T-helper 17 cell (primary cell): ENCODE measurements at regions not wholly inside any gene's neighbourhood (a gene's known extent, or its start where the extent isn't known, plus 50 kb on each side); places are given as distances from the start of the nearest gene placed in this dataset.

ENCODE experiments used
- ATAC-seq: fragments of 150-1000 bp; cut with Tn5 transposase; 2 replicates; pipeline ENCODE4 v1.10.0; 2021; ENCODE audit warnings: mild to moderate bottlenecking, moderate library complexity
- DNase-seq, 3 donors: peaks; one replicate each; pipeline versions ENCODE4 v3.0.0 to v3.0.0-alpha.2; 2020 to 2021
- H3K9me3 ChIP-seq: one replicate; pipeline ENCODE4 v1.7.0; 2013; ENCODE audit warnings: low read length, mild to moderate bottlenecking; ENCODE audit not compliant: control insufficient read depth, poor library complexity, severe bottlenecking
- H3K27ac Mint-ChIP-seq: one replicate; pipeline ENCODE4 v1.8.0; 2022; ENCODE audit warnings: mild to moderate bottlenecking, moderate library complexity, mixed read lengths
- H3K27me3 Mint-ChIP-seq: one replicate; pipeline ENCODE4 v1.8.0; 2022; ENCODE audit warnings: mixed read lengths
- H3K36me3 Mint-ChIP-seq: one replicate; pipeline ENCODE4 v1.8.0; 2022; ENCODE audit warnings: low read depth, mixed read lengths
- H3K4me1 Mint-ChIP-seq: one replicate; pipeline ENCODE4 v1.8.0; 2022; ENCODE audit warnings: mild to moderate bottlenecking, mixed read lengths
- H3K4me3 Mint-ChIP-seq: one replicate; pipeline ENCODE4 v1.8.0; 2022; ENCODE audit warnings: mild to moderate bottlenecking, moderate library complexity, mixed read lengths

DNA sequence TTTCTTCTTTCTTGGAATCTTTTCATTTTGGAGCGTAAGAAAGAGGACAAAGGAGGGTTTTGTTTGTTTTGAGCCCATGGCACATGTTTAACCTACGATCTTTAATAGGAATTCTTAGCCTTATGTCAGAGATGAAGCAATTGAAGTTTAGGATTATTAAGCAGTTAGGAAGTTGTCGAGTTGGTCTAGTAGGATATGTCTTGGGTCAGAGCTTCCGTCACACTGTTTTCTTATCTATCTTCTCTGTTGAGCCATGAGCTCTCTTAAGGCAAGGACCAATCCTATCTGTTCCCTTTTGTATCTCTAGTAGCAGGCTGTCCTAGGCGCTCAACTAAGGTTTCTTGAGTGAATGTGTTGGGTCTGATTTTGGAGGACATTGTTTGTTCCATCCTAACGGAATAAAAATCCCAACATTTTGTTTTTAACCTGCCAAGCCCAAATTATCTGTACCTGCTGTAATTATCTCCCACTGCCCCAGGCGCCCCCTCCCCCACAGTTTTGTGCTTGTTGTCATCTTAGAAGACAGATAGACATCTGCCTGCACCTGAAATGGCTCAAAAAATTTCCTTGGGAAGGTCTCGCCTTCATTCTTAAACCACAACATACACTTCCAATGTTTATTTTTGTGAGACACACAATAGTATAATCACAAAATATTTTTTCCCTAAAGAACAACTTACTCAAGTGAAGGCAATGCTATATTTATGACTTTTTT lies 95.3 kb upstream of the GADD45A start:
- ATAC-seq (no peak), DNase-seq (no peak)
- H3K36me3 Mint-ChIP-seq, result peaks cover 3% of the 10 kb centered on the region
- no peaks in the 10 kb centered on the region for H3K4me1 Mint-ChIP-seq
- H3K27me3 Mint-ChIP-seq, result peaks cover 19% of the 10 kb centered on the region
- H3K27ac Mint-ChIP-seq, result no peak overlapping the region
- no peaks in the 10 kb centered on the region for H3K9me3 ChIP-seq
- no peak overlapping the region for H3K4me3 Mint-ChIP-seq

DNA sequence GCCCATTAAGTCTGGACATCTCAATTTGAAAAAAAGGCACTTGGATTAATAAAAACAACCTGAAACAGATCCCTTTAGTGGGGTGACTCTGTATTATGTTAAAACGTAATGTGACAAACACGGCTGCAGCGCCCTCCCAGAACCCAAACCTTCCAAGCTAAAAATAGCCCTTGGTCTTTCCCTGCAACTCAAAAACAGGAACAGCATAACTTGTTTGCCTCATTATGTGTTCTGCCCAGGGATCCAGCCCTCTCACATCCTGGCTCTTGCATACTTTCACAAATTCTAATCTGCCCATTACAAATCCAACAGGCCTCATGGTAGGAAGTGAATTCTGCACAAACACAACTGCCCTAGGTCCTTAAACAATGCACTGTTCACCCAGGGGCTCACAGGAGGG lies 94.7 kb upstream of the GADD45A start:
- H3K36me3 Mint-ChIP-seq, result peaks cover 3% of the 10 kb centered on the region
- H3K27ac Mint-ChIP-seq, result no peak overlapping the region
- peaks cover 19% of the 10 kb centered on the region for H3K27me3 Mint-ChIP-seq
- H3K9me3 ChIP-seq, result no peaks in the 10 kb centered on the region
- H3K4me1 Mint-ChIP-seq, result no peaks in the 10 kb centered on the region
- H3K4me3 Mint-ChIP-seq, result no peak overlapping the region
- no peak for DNase-seq
- ATAC-seq, result no peak

DNA sequence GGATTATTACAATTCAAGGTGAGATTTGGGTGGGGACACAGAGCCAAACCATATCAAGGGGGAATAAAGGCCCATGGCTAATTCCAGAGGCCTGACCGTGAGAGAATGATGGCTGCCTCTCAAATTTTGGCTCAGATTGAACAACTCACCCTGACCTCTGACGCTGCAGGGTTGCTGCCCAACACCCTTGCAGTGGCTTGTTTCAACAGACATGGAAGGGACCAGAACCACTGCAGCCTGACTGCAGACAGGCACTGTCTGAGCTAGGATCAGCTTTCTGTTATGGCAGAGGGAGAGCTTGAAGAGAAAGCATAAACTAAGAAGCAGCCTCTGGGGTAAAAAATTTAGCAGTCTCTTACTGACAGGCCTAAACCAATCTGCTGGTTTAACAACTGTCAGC lies 90.2 kb upstream of the GADD45A start:
- peaks cover 8% of the 10 kb centered on the region for H3K27me3 Mint-ChIP-seq
- no peaks in the 10 kb centered on the region for H3K9me3 ChIP-seq
- H3K4me1 Mint-ChIP-seq, result no peaks in the 10 kb centered on the region
- no peak overlapping the region for H3K4me3 Mint-ChIP-seq
- no peak for DNase-seq
- peaks cover 3% of the 10 kb centered on the region for H3K36me3 Mint-ChIP-seq
- no peak for ATAC-seq
- H3K27ac Mint-ChIP-seq, result no peak overlapping the region

DNA sequence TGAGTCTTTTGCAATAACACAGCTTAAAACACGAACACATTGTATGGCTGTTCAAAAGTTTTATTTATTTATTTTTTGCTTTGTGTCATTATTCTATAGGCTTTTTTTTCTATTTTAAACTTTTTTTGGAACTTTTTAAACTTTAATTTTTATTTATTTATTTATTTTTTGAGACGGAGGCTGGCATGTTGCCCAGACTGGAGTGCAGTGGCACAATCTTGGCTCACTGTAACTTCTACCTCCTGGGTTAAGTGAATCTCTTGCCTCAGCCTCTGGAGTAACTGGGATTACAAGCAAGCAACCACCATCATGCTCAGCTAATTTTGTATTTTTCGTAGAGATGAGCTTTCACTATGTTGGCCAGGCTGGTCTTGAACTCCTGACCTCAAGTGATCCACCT lies 88.3 kb upstream of the GADD45A start:
- DNase-seq (no peak), ATAC-seq (no peak)
- Mint-ChIP-seq H3K36me3 (peaks cover 2% of the 10 kb centered on the region), H3K27ac (no peak overlapping the region), H3K4me3 (no peak overlapping the region), H3K4me1 (no peaks in the 10 kb centered on the region), H3K27me3 (no peaks in the 10 kb centered on the region)
- H3K9me3 ChIP-seq, result no peaks in the 10 kb centered on the region

DNA sequence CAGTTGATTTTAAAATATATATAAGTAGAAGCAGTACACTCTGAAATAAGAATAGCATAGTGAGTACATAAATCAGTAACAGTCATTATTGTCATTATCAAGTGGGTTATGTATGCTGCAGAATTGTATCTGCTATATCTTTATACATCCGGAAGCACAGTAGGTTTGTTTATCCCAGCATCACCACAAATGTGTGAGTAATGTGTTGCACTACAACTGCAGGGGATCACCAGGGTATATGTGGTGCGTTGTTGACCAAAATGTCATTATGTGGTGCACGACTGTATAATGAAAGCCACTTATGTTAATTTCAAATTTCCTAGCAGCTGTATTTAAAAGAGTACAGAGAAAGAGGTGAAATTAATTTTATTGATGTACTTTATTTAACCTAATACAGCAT lies 87.7 kb upstream of the GADD45A start:
- Mint-ChIP-seq H3K27me3 (peaks cover 4% of the 10 kb centered on the region), H3K36me3 (peaks cover 2% of the 10 kb centered on the region), H3K4me3 (no peak overlapping the region), H3K27ac (no peak overlapping the region), H3K4me1 (no peaks in the 10 kb centered on the region)
- DNase-seq, result no peak
- ATAC-seq, result no peak
- no peaks in the 10 kb centered on the region for H3K9me3 ChIP-seq

DNA sequence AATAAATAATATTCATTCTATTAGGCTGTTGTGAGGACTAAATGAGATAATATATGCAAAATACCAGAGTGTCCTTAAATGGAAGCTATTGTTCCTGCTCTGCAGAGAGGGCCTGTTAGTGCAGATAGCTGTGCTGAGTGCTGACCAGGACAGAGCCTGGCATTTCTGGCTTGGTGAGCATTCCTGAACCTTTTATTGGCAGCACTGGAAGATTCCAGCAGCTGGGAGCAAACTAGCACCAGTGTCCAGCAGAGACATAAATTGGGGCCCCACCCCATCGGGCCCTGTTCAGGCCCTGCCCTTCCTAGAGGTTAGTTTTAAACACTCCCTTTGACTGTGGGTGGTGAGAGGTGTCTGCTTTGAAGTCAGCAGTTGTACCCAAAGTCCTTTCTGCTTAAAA lies 85.9 kb upstream of the GADD45A start:
- ATAC-seq (no peak), DNase-seq (no peak)
- no peak overlapping the region for H3K27ac Mint-ChIP-seq
- no peak overlapping the region for H3K4me3 Mint-ChIP-seq
- H3K27me3 Mint-ChIP-seq, result peaks cover 10% of the 10 kb centered on the region
- no peaks in the 10 kb centered on the region for H3K9me3 ChIP-seq
- H3K4me1 Mint-ChIP-seq, result no peaks in the 10 kb centered on the region
- H3K36me3 Mint-ChIP-seq, result peaks cover 4% of the 10 kb centered on the region

DNA sequence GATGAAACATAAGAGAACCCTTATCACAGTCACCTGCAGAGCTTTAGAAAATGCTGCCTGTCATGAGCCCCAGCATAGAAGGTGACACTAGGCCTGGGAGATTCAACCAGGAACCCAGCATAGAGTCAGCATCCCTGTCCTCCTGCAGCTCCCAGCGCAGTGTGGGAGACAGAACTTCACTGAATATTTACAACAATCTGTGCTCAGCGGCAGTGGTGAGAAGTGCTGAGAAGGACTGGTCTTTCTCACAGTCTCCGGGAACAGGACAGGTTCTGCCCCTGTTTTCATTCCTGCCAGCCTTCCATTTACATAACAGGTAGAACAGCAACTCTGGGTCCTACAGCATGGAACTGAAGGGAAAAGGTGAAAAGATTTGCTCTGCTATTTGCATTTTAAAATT lies 83.5 kb upstream of the GADD45A start:
- H3K9me3 ChIP-seq, result no peaks in the 10 kb centered on the region
- ATAC-seq (no peak), DNase-seq (no peak)
- no peaks in the 10 kb centered on the region for H3K4me1 Mint-ChIP-seq
- no peak overlapping the region for H3K4me3 Mint-ChIP-seq
- peaks cover 4% of the 10 kb centered on the region for H3K36me3 Mint-ChIP-seq
- H3K27me3 Mint-ChIP-seq, result peaks cover 17% of the 10 kb centered on the region
- no peak overlapping the region for H3K27ac Mint-ChIP-seq

DNA sequence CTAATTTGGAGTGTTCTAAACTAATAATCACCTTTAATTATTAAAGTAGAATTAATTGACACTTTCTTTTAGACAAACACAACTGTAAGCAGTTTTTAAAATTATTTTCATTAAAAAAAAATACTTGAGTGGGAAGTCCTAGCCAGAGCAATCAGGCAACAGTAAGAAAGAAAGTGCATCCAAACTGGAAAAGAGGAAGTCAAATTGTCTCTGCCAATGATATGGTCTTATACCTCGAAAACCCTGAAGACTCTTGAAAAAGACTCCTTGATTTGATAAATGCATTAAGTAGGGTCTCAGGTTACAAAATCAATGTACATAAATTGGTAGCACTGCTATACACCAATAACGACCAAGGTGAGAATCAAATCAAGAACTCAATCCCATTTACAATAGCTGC lies 83.0 kb upstream of the GADD45A start:
- Mint-ChIP-seq H3K27me3 (peaks cover 17% of the 10 kb centered on the region), H3K27ac (no peak overlapping the region), H3K4me3 (no peak overlapping the region), H3K4me1 (no peaks in the 10 kb centered on the region), H3K36me3 (peaks cover 4% of the 10 kb centered on the region)
- H3K9me3 ChIP-seq, result no peaks in the 10 kb centered on the region
- ATAC-seq (no peak), DNase-seq (no peak)

DNA sequence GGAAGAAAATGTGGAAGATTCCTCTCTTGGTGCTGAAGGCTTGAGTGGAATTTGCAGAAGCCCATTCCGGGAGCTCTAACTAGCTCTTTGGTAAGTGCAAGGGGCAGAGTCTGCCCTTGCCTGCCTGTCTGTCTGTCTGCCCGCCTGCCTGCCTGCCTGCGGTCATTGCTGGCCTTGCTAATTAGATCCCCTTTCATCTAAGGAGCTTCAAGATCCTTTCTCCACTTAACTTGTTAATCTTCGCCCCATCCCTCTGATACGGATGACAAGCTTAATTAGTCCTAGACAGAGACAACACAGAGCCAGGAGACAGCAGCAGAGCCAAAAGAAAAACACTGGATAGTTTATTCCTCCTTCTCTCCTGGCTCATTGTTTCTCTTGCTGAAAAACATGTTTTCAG lies 80.2 kb upstream of the GADD45A start:
- no peaks in the 10 kb centered on the region for H3K9me3 ChIP-seq
- H3K27me3 Mint-ChIP-seq, result peaks cover 17% of the 10 kb centered on the region
- H3K4me1 Mint-ChIP-seq, result peaks cover 5% of the 10 kb centered on the region
- H3K27ac Mint-ChIP-seq, result no peak overlapping the region
- no peak for DNase-seq
- H3K4me3 Mint-ChIP-seq, result no peak overlapping the region
- peaks cover 4% of the 10 kb centered on the region for H3K36me3 Mint-ChIP-seq
- no peak for ATAC-seq

DNA sequence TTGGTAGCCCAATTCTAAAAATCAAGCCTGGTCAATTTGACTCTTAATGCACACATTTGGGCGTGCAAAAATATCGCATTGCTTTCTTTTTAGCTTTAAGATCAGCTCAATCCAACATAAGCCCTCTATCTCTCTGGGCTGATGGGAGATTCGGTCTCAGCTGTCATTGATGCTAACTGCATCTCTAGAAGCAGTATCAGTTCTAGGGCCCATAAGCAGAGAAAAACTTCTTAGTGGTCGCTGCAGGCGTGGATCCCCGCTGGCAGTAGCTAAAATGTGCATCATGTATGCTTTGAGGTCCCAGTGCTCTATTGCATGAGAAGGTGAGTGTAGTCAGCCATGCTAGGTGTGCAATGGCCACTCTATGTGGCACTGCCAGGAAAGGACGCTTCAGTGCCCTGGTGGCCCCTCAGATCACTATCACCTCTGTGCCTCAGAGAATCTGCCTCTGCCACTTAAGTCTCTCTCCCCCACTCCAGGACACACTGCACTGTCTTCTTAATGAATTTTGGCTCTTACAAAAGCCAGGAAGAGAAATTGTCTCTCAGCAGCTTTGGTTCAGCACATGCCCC lies 79.7 kb upstream of the GADD45A start:
- ATAC-seq (no peak), DNase-seq (no peak)
- peaks cover 5% of the 10 kb centered on the region for H3K4me1 Mint-ChIP-seq
- H3K27me3 Mint-ChIP-seq, result peaks cover 17% of the 10 kb centered on the region
- no peaks in the 10 kb centered on the region for H3K9me3 ChIP-seq
- no peak overlapping the region for H3K27ac Mint-ChIP-seq
- H3K36me3 Mint-ChIP-seq, result peaks cover 3% of the 10 kb centered on the region
- H3K4me3 Mint-ChIP-seq, result no peak overlapping the region

DNA sequence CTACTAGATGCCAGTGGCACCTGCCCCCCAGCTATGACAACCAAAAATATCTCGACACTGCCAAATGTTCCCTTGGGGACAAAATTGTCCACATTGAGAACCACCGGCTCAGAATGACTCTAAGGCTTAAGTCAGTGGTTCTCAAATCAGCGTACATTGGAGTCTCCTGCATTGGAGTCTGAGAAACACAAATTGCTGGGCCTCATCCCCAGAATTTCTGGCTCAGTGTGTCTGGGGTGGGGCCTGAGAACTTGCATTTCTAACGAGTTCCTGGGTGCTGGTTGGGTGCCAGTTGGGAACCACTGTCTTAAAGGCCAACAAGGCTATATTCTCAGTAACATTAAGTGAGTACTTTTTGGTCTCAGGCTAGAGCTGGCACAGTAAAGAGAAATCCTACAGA lies 77.7 kb upstream of the GADD45A start:
- ATAC-seq, result no peak
- Mint-ChIP-seq H3K27ac (no peak overlapping the region), H3K36me3 (peaks cover 3% of the 10 kb centered on the region), H3K27me3 (peaks cover 21% of the 10 kb centered on the region), H3K4me1 (peaks cover 5% of the 10 kb centered on the region), H3K4me3 (no peak overlapping the region)
- no peak for DNase-seq
- no peaks in the 10 kb centered on the region for H3K9me3 ChIP-seq

DNA sequence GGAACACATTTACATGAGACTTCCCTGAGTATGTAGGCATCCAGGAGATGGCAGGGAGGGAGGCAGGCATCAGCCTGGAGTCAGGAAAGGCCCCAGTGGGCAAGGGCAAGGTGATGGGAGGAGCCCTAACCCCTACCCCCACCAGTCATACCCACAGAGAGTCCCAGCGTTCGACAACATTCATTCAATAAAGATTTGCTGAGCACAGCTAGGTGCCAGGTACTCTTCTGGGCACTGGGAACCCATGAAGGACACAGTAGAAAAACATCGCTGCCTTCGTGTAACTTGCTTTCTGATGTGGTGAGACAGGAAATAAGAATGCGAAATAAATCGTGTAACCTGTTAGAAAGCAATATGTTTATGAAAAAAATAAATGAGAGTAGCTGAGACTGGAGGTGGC lies 77.3 kb upstream of the GADD45A start:
- no peaks in the 10 kb centered on the region for H3K9me3 ChIP-seq
- peaks cover under 1% of the 10 kb centered on the region for H3K36me3 Mint-ChIP-seq
- ATAC-seq (peak; percentile 28), DNase-seq (no peak)
- H3K27ac Mint-ChIP-seq, result no peak overlapping the region
- peaks cover 20% of the 10 kb centered on the region for H3K27me3 Mint-ChIP-seq
- H3K4me1 Mint-ChIP-seq, result peaks cover 8% of the 10 kb centered on the region
- H3K4me3 Mint-ChIP-seq, result no peak overlapping the region

DNA sequence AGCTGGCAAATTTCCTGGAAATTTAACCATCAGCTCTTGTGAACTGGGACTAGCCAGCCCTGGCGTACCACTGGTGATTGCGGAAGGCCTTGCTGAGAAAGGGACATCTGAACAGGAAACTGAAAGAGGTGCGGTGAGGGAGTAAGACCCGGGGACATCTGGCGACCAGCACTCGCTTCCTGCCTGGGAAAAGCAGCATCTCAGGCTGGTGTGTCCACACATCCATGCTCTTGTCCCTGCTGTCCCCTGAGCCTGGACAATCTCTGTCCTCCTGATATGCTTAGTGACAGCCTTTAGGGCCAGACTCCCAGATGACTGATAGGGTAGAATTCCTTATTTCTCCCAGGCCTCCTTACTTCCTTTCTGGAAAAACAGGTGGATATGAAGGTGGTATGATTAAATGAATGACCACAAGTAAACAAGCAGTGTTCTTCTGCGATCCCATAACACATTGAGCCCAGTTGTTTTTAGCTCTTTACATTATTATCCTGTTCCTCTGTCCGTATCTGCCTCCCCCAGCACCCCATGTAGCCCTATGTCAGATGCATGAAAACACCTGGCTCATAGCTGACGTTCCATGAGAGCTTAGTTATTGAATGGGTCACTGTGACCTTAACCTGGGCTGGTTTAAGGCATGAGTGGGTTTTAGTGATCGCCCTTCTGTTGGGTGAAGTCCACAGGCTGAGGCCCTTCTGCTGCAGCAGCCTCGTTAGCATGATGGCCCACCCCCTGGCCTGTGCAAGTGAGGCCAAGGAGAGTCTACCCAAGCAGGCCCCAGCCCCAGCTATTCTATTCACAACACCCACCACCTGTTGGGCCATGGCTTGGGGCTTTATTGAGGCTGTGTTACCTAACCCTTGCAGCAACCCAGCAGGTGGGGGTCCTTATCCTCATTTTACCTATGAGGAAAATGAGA lies 76.1 kb upstream of the GADD45A start:
- no peaks in the 10 kb centered on the region for H3K9me3 ChIP-seq
- H3K27me3 Mint-ChIP-seq, result peaks cover 23% of the 10 kb centered on the region
- ATAC-seq (no peak), DNase-seq (no peak)
- no peak overlapping the region for H3K4me3 Mint-ChIP-seq
- no peak overlapping the region for H3K27ac Mint-ChIP-seq
- H3K4me1 Mint-ChIP-seq, result peaks cover 9% of the 10 kb centered on the region
- no peaks in the 10 kb centered on the region for H3K36me3 Mint-ChIP-seq
